Lower leg skin (tissue), 3 donors: ENCODE measurements at regions not wholly inside any gene's neighbourhood (a gene's known extent, or its start where the extent isn't known, plus 50 kb on each side); places are given as distances from the start of the nearest gene placed in this dataset.

ENCODE experiments used
- POLR2A ChIP-seq, 2 donors: fragments of 450-650 bp; IDR thresholded peaks; one replicate each; pipeline ENCODE4 v1.6.1; 2016 to 2017; ENCODE audit warnings: antibody characterized with exemption in 2 of 2, mild to moderate bottlenecking in 1 of 2, moderate library complexity in 1 of 2
- TF ChIP-seq, protein P1 (sequence below), 3 donors: fragments of 450-650 bp; IDR thresholded peaks; one replicate each; pipeline ENCODE4 v1.5.1; 2016; ENCODE audit warnings: antibody characterized with exemption in 3 of 3, mild to moderate bottlenecking in 3 of 3, moderate library complexity in 2 of 3

DNA sequence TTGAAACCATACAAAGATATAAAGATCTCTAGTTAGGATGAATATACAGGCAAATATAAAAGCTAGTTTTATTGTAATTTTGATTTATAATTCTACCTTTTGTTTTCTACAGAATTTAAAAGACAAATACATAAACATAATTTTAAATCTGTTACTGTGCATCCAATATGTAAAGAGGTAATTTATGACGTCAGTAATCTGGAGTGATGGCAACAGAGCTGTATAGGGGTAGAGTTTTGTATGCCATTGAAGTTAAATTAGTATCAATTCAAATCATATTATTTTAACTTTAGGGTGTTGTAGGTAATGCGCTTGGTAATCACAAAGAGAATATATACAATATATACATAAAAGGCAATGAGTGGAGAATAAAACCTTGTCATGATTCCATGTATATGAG lies 183.7 kb upstream of the ARHGAP24 start:
- TF ChIP-seq, protein P1, sequence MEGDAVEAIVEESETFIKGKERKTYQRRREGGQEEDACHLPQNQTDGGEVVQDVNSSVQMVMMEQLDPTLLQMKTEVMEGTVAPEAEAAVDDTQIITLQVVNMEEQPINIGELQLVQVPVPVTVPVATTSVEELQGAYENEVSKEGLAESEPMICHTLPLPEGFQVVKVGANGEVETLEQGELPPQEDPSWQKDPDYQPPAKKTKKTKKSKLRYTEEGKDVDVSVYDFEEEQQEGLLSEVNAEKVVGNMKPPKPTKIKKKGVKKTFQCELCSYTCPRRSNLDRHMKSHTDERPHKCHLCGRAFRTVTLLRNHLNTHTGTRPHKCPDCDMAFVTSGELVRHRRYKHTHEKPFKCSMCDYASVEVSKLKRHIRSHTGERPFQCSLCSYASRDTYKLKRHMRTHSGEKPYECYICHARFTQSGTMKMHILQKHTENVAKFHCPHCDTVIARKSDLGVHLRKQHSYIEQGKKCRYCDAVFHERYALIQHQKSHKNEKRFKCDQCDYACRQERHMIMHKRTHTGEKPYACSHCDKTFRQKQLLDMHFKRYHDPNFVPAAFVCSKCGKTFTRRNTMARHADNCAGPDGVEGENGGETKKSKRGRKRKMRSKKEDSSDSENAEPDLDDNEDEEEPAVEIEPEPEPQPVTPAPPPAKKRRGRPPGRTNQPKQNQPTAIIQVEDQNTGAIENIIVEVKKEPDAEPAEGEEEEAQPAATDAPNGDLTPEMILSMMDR (IDR thresholded peaks at IDR 0.05) = no peak
- TF ChIP-seq POLR2A (IDR thresholded peaks at IDR 0.05) = no peak
